Activated CD8-positive, alpha-beta T cell treated with anti-CD3 and anti-CD28 coated beads, Interleukin-2, amount 10 ng/mL, durations not matched to agents 7 days and 5 days (primary cell): ENCODE measurements at regions not wholly inside any gene's neighbourhood (a gene's known extent, or its start where the extent isn't known, plus 50 kb on each side); places are given as distances from the start of the nearest gene placed in this dataset.
"Not testable (repeated sequence)": the region's sequence is repeated elsewhere in the genome, so short reads cannot be mapped to it uniquely, and the experiment has no call there.

Experiments
- ATAC-seq: fragments of 150-1000 bp; cut with Tn5 transposase; one replicate; pipeline ENCODE4 v1.10.0; 2021; ENCODE audit warnings: moderate library complexity
- CTCF ChIA-PET: fragments of 350-600 bp; sonication (Branson Sonifier 250); formaldehyde crosslinking; loops from one replicate; lab custom pipeline; 2021; ENCODE audit warnings: antibody characterized with exemption; lab: Charles Lee
- POLR2A ChIA-PET: fragments of 350-600 bp; sonication (Branson Sonifier 250); formaldehyde crosslinking; loops from one replicate; lab custom pipeline; 2021; ENCODE audit warnings: antibody characterized with exemption; lab: Charles Lee
- DNase-seq: peaks from one replicate; pipeline ENCODE4 v3.0.0-alpha.2; 2020
- H3K27ac Mint-ChIP-seq: one replicate; pipeline ENCODE4 v1.8.0; 2021; ENCODE audit warnings: mild to moderate bottlenecking, mixed read lengths
- H3K27me3 Mint-ChIP-seq: one replicate; pipeline ENCODE4 v1.8.0; 2021; ENCODE audit warnings: low read depth, mixed read lengths
- H3K36me3 Mint-ChIP-seq: one replicate; pipeline ENCODE4 v1.8.0; 2021; ENCODE audit warnings: low read depth, mixed read lengths
- H3K4me1 Mint-ChIP-seq: one replicate; pipeline ENCODE4 v1.8.0; 2021; ENCODE audit warnings: low read depth, mixed read lengths
- H3K4me3 Mint-ChIP-seq: one replicate; pipeline ENCODE4 v1.8.0; 2021; ENCODE audit warnings: mild to moderate bottlenecking, mixed read lengths
- H3K9me3 Mint-ChIP-seq: one replicate; pipeline ENCODE4 v1.8.0; 2022; ENCODE audit warnings: mixed read lengths; ENCODE audit not compliant: insufficient read depth

DNA sequence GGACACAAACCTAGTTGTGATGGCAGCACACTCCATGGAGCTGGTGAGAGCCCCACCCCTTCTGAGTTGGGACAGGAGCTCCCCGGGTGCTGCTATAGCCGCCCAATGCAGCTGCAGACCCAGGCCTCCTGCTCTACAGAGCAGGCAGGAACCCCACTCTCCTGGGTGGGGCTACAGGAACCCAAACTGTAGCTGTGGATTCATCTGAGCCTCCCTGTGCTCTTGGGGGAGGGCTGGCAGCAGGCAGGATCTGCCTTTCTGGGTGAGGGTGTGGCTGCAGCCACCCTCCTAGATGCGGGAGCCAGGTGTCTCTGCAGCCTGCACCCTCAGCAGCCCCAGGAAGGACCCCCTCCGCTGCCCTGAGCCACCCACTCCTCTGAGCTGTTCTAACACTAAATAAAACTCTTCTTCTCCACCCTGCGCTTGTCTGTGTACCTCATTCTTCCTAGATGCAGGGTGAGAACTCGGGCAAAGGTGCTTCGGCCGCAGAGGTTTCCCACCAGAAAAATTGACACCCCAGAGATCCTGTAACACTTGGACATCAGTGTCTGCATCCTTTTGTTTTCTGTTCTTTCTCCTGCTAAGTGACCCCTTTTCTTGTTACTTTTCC is 55.2 kb upstream of the KIF13A start:
- DNase-seq (no peak), ATAC-seq (no peak)
- Mint-ChIP-seq H3K27me3 (peaks cover 7% of the 10 kb centered on the region), H3K9me3 (no peaks in the 10 kb centered on the region), H3K4me3 (no peak overlapping the region), H3K27ac (no peak overlapping the region), H3K4me1 (no peaks in the 10 kb centered on the region), H3K36me3 (no peaks in the 10 kb centered on the region)
- POLR2A ChIA-PET, result no interaction called here
- CTCF ChIA-PET, result no interaction called here

DNA sequence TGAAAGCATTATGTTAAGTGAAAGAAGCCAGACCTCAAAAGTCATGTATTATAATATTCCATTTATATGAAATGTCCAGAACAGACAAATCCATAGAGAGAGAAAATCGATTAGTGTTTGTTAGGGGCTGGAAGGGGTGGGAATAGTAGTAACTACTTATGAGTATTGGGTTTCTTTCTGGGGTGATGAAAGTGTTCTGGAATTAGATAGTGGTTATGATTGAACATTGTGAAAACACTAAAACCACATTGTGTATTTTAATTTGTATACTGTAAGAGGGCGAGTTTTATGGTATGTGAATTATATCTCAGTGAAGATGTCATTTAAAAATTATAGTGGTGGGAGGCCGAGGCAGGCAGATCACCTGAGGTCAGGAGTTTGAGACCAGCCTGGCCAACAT is 52.0 kb upstream of the KIF13A start:
- DNase-seq (no peak), ATAC-seq (no peak)
- ChIA-PET CTCF (no interaction called here), POLR2A (no interaction called here)
- H3K4me3 Mint-ChIP-seq, result no peak overlapping the region
- H3K27me3 Mint-ChIP-seq, result peaks cover 13% of the 10 kb centered on the region
- no peaks in the 10 kb centered on the region for H3K9me3 Mint-ChIP-seq
- H3K27ac Mint-ChIP-seq, result no peak overlapping the region
- no peaks in the 10 kb centered on the region for H3K36me3 Mint-ChIP-seq
- H3K4me1 Mint-ChIP-seq, result no peaks in the 10 kb centered on the region

DNA sequence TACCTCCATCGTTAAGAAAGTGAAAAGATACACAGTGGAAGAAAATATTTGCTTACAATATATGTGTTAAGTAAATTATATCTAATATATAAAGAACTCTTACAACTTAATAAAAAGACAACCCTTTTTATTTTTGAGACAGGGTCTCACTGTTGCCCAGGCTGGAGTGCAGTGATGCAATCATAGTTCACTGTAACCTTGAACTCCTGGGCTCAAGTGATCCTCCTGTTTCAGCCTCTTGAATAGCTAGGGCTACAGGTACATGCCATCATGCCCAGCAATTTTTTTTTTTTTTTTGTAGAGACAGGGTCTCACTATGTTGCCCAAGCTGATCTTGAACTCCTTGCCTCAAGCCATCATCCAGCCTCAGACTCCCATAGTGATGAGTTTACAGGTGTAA is 50.8 kb upstream of the KIF13A start:
- H3K27ac Mint-ChIP-seq, ATAC-seq, H3K4me3 Mint-ChIP-seq, POLR2A ChIA-PET, H3K36me3 Mint-ChIP-seq, H3K9me3 Mint-ChIP-seq, DNase-seq, H3K4me1 Mint-ChIP-seq, CTCF ChIA-PET: not testable (repeated sequence)
- H3K27me3 Mint-ChIP-seq, result peaks cover 14% of the 10 kb centered on the region
